Stomach (tissue), 4 donors: ENCODE measurements at regions not wholly inside any gene's neighbourhood (a gene's known extent, or its start where the extent isn't known, plus 50 kb on each side); places are given as distances from the start of the nearest gene placed in this dataset.
"Not testable (repeated sequence)": the region's sequence is repeated elsewhere in the genome, so short reads cannot be mapped to it uniquely, and the experiment has no call there.

ENCODE experiments used
- CTCF ChIP-seq, 7 experiments: fragments of 450-650 bp in 4 of 7; fragments of 200-600 bp in 3 of 7; sonication (generic) in 3 of 7; IDR thresholded peaks; one replicate each; pipeline ENCODE4 v1.5.1; 2016 to 2019; ENCODE audit warnings: antibody characterized with exemption in 7 of 7, control low read depth in 2 of 7, mild to moderate bottlenecking in 1 of 7
- POLR2A ChIP-seq, 4 donors: fragments of 450-650 bp; IDR thresholded peaks; one replicate each; pipeline ENCODE4 v1.6.1; 2016; ENCODE audit warnings: antibody characterized with exemption in 4 of 4, control low read depth in 2 of 4, mild to moderate bottlenecking in 1 of 4, moderate library complexity in 1 of 4
- POLR2AphosphoS5 ChIP-seq, 3 donors: sonication (generic); formaldehyde crosslinking; IDR thresholded peaks; one replicate each; pipeline ENCODE4 v1.6.1; 2016; ENCODE audit warnings: antibody characterized with exemption in 3 of 3

DNA sequence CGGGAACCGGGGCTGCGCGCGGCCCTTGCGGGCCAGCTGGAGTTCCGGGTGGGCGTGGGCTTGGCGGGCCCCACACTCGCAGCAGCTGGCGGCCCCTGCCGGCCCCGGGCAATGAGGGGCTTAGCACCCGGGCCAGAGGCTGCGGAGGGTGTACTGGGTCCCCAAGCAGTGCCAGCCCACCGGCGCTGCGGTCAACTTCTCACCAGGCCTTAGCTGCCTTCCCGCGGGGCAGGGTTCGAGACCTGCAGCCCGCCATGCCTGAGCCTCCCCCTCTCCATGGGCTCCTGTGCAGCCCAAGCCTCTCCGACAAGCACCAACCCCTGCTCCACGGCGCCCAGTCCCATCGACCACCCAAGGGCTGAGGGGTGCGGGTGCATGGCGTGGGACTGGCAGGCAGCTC lies 704.4 kb upstream of the FRG1 start:
- not testable (repeated sequence) for TF ChIP-seq POLR2A, CTCF, POLR2AphosphoS5 (IDR thresholded peaks at IDR 0.05)
